HK-2 (cell line): ENCODE measurements at regions not wholly inside any gene's neighbourhood (a gene's known extent, or its start where the extent isn't known, plus 50 kb on each side); places are given as distances from the start of the nearest gene placed in this dataset.

Experiments
- DNase-seq: peaks from one replicate; pipeline ENCODE4 v3.0.0-alpha.2; 2018; ENCODE audit not compliant: unreplicated experiment

DNA sequence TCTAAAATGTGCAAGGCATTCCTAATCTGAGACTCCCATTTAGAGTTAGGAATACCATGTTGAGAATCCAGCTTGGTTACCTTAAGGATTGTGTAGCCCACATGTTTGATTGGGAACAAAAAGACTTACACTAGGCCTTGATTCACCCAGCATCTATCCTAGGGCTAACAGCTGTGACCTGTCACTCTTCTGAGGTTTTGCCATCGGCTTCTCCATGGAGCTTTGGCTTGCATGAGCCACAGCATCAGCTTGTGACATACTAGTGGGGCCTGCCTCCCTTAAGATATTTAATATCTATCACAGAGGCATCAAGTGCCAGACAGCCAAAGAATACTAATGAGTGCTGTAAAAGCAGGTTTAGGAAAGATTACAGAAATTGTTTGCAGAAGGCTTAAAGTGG lies 241.3 kb upstream of the UBE2E3 start:
- DNase-seq = no peak

DNA sequence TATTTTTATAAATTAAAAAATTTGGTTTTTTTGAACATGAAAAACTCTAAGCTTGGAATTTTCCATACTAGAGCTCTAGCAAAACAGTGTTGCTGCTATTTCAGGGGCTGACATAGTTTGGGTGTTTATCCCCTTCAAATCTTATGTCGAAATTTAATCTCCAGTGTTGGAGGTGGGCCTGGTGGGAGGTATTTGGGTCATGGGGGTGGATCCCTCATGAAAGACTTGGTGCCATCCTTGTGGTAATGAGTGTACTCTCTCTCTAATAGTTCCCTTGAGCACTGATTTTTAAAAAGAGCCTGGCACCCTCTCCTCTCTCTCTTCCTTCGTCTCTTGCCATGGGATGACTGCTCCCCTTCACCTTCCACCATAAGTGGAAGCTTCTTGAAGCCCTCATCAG lies 244.6 kb upstream of the UBE2E3 start:
- DNase-seq = no peak

DNA sequence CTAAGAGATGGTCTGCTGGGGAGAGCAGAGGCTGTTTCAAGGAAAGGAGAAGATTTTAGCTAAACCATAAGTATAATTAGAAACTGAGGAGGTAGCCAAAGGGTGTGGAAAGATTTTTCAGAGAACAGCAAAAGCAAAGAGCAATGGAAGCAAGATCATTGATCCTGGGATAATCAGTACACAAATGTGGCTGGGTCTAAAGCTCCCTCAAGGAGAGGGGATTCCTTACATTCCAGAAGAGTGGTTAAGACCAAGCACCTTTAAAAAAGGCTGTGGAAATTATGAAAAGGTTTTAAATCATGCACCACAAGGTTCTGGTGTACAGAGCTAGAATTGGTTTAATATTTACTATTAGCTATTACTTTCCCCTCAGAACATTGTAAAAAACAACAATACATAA lies 246.0 kb upstream of the UBE2E3 start:
- DNase-seq = no peak

DNA sequence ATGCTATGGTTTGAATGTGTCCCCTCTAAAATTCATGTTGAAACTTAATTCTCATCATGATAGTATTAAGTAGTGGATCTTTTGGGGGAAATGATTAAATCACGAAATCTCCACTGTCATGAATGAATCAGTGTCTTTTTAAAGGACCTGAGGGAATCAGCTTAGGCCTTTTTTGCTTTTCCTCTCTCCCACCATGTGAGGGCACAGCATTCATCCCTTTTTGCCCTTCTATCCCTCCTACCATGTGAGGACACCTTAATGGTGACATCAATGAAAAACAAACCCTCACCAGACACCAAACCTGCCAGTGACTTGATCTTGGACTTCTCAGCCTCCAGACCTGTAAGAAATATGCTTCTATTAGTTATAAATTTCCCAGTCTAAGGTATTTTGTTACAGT lies 247.1 kb upstream of the UBE2E3 start:
- no peak for DNase-seq

DNA sequence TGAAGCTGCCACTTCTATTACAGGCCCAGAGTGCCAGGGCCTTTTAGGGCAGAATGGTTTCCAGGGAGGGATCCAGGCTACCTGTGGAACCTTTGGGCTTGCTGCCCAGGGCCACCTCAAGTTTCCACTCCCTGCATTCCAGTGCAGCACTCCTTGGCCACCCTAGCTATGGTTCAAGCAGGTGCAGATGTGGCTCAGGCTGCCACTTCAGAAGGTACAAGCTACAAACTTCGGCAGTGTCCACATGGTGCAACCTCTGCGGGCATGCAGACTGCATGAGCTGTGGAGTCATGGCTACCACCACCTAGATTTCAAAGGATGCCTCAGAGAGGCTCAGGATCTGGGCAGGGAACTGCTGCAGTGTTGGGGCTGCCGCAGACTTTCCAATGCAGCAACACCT lies 248.1 kb upstream of the UBE2E3 start:
- DNase-seq = no peak

DNA sequence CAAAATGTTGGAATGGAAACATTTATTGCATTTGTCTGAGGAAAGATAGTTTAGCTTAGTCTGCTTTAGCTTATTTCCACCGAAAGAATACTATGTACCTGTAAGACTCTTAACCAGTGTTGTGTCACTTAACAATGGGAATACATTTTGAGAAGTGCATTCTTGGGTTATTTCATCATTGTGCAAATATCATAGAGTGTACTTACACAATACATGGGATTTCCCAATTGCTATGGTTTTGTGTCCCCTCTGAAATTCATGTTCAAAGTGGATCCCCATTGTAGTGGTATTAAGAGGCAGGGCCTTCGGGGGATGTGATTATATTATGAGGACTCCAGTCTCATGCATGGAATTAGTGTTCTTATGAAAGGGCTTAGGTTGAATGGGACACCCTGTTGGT lies 249.4 kb upstream of the UBE2E3 start:
- DNase-seq = no peak

DNA sequence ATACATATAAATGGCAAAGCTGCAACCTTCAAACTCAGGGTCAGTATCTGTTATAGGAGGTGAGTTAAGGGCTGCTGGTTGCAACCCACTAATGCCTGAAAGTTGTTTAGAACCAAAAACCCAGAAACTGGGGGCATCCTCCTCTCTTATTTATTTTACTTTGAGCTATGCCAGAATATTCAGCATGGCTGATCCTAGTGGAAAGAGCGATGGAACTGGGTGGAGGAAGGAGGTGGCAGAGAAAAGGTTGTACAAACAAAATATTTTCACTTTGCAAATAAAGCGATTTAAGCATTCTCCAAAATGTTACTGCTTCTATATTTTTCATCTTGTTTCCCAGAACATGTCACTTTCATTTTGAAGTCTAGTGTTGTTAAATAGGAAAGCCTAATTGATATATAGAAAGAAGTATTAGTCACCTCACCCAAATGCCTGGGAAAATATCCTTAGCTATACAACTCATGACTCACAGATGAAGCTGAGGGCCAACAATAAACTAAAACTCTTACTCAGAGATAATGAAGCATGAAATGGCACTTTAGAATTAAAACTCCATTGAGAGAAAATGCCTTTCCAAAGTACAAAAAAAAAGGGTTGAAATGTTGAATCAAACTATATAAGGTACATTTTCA lies 251.4 kb upstream of the UBE2E3 start:
- DNase-seq = no peak

DNA sequence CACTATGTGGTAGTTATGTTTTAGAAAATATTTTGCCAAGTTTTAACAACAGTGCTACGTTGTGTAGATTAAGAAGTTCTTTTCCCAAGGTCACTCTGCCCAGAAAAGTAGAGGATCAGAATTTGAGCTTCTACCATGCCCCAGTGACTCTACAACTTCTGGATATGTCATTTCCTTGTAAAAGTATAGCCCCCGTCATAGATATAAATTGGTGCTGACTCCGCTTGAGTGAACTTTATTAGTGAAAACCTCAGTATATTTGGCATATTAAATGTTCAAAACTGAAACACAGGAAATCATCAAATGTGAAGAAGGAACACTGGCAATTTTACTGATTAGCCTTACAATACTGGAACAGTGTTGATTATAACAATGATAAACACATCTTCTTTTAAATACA lies 256.7 kb upstream of the UBE2E3 start:
- DNase-seq = no peak

DNA sequence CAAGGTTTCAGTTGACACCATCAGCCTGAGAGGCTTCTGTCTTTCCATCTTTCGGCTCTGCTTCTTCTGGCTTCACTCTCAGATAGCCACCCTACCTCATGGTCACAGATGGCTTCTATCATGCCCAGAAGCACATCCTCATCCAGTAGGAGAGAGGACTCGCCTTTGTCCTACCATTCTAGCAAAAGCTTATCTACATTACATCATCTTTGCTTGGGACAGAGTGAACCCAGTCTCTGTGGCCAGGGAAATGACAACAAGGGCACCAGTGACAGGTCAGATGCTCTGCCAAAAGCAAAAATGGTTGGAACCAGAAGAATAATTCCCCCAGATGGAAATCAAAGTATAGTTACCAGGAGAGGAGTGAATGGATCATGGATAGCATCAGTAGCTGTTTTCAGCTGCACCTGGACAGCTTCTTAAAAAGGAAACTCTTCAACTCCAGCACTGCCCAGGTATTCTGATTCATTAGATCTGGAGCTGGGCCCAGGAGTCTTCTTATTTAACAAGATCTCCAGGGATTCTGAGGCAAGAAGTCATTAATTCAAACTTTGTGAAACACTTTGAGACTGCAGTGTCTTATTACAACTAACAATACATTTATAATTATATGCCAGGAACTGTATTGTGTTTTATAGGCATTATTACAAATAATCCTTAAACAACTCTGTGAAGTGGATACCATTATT lies 257.7 kb upstream of the UBE2E3 start:
- no peak for DNase-seq

DNA sequence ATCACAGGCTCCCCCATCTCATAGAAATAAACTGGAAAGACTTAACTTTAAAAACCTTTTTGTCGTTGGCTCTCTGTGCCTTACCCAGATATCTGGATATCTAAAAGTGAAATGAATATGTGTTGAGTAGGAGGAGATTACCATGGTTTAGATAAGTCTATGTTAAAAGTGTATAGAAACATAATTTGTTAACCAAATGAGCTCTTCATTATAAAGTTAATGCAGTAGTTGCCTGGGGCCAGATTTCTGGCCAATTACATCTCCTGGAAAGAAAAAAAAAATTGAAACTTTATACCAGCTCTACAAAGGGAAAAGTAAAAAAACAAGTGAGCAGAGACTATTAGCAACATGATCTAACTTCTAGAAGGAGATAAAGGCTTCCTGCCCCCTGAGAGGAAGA lies 259.6 kb upstream of the UBE2E3 start:
- DNase-seq = no peak

DNA sequence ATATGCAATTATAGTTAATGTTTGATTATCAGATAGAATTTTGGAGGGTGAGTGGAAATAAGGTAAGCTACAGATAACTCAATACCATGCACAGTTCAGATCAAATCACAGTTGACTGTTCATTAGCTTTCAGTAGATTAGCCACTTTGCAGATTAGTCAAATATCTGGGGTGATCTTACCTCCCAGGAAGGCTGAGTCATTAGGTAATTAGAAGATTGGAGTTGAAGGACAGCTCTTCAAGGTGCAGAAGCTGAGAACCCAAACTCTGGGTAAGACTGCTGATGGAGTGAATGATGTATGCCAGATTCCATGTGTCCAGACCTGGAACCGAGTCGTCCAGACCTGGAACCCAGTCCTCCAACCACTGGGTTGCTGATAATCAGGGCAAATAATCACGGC lies 262.8 kb upstream of the UBE2E3 start:
- no peak for DNase-seq

DNA sequence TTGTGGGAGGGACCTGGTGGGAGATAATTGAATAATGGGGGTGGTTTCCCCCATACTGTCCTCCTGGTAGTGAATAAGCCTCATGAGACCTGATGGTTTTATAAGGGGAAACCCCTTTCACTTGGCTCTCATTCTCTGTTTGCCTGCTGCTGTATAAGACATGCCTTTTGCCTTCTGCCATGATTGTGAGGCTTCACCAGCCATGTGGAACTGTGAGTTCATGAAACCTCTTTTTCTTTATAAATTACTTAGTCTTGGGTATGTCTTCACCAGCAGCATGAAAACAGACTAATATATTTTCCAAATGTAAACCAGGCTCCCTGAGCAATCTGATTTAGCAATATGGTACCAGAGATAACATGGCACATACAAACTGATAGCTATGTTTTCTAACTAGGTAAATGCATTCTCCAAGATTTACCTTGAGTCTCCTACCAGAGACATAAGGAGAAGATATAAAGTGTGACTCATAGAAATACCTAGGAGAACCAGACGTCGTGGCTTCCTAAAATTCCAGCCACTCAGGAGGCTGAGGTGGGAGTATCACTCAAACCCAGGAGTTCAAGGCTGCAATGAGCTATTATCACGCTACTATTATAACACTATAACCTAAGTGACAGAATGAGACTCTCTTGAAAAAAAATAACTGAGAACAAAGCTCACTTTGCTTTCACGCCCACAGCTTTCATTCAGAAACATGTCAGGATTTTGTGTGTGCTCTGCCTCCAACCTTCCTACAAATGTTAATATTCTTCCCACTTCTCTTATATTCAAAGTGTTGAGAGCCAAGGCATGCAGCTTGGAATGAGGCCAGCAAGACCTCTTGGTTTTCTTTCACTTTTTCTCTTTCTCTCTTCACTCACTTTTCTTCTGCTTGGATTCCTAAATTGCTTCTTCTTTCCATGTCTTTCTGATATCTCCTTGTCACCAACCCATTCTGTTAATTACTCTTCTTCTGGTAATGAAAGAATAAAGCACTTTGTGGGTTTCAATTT lies 263.9 kb upstream of the UBE2E3 start:
- DNase-seq = no peak

DNA sequence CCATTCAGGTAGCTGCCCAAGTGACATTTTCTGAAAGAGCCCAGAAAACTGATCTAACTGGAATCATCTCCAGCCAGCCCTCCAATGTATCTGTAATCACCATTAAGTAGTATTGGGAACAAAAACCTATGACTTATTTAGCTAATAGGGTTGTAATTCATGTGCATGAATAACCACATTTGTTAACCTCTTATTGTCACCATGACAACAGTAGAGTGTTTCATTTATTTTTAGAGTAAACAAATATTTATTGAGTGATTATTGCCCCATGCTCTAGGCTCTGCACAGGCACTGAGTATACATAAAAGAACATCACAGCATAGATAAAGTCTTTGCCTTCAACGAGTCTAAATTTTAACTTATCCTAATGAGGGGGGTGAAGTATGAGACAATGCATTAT lies 265.4 kb upstream of the UBE2E3 start:
- no peak for DNase-seq

DNA sequence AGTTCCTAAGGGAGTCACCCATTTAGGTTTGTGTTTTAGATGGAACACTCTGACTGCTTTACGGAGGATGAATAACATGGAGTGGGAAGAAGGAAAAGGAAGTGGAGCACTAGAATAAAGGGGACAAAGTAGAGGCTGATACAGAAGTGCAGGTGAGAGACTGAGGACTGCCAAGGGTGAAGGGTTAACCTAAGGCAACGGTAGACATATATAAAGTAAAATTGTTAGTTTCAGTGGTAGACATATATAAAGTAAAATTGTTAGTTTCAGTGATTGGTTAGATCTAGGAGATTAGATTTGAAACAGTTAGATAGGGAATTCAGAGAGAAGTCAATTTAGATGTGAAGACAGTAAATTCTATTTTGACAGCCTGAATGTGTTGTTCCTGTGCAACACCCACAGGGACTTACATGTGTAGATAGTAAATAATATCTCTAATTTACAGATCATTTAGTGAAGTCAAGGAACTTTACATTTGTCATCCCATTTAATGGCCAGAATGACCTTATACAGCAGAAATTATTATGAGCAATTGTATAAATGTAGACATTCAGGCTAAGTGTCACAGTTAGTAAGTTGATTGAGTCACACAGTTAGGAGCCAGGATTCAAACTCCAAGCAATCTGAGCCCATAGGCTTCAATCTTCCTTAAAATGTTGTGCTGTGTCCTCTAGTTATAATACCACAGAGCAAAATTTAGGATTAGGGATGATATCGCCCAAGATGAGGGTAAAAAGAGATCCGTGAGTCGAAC lies 270.8 kb upstream of the UBE2E3 start:
- DNase-seq = no peak

DNA sequence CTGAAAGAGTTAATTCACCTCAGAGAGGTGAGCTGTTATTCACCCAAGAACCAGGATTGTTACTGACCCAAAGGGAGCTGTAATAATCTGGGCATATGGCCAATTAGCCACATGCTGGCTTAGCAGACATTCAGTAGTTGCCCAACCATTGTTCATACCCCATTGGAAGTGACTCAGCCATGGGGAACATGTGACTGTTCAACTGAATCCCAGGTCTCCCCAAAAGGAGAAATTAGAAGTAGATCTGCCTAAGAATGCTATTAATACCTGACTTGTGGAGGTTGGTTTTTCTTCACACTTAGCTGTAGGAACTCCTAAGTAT lies 272.6 kb upstream of the UBE2E3 start:
- DNase-seq = peak; percentile 41

DNA sequence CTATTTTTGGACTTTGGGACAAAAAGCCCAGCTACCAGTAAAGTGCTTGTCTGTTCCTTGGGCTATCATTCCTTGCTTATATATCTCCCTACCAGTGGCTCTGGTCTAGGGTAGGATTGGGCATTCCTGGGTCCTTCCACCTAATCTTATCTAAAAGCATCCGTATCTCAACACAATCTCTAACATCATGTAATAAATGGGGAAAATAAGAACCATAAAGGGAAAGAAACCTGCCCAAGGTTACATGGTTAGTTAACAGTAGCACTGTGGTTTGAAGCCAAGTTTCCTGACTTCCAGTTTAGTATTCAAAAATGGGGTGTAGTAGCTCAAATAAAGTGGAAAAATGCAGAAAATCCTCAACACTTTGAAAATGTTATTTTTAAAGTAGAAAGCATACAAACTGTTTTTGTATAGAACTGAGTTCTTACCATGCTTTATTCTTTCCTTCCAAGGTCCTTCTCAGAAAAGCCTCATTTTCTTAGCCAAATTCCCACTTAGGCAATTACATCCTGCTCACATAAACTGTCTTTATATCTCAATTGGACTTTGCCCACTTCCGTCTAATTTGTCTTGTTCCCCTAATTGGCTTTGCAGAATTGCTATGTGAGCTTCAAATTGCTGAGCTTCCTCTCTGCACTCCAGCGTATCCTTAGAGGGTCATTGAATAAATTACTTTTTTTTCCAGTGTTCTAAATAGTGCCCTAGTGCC lies 273.1 kb upstream of the UBE2E3 start:
- no peak for DNase-seq

DNA sequence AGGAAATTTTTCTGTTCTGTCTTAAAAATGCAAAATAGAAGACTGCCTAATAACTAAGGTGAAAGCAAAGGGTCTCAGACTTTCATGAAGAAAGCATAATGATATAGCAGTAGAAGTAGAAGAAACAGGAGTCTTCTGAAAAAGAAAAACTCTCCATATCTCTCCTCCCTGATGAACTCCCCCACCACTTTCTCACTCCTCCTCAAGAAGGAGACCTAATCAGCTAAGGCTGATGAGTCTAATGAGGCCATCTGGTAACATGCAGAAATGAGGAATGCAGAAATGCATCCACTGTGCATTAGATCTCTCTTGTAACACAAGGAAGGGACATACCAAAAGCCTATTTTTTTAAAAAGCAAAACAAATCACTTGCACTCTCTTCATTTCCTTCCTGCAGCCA lies 273.7 kb upstream of the UBE2E3 start:
- DNase-seq = no peak

DNA sequence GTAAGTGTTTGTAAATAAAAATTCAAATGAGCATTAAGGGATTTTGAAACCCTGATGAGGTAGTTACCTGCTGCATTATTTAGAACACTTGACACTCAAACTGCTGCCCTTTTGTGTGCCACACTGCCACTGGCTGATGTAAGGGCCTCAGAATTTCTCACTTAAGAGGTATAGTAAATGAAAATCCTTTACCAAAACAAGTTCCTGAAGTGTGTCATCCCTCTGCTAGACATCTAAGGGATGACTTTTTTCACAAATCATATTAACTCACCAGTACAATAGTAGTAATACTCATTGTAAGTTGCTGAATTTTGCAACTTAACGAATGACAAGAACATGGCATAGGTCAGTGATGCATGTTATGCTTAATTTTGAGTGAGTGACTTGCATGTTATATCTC lies 274.9 kb upstream of the UBE2E3 start:
- DNase-seq = no peak

DNA sequence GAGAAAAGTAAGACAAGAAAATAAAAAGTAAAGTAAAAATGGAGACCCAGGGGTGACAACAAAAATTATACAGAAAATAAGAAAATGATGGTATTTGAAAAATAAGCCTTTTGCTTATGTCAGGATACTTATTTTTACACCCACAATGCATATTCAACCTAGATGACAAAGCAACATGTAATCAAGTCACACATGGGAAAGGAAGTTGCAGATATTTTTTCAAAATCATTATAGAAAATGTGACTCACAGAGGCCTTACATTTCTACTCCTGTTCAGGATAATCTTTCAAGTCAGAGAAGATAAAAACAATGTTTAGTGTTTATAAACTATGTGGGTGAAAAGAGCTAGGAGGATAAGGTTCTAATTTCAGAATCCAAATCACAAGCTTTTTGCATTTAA lies 275.3 kb upstream of the UBE2E3 start:
- no peak for DNase-seq

DNA sequence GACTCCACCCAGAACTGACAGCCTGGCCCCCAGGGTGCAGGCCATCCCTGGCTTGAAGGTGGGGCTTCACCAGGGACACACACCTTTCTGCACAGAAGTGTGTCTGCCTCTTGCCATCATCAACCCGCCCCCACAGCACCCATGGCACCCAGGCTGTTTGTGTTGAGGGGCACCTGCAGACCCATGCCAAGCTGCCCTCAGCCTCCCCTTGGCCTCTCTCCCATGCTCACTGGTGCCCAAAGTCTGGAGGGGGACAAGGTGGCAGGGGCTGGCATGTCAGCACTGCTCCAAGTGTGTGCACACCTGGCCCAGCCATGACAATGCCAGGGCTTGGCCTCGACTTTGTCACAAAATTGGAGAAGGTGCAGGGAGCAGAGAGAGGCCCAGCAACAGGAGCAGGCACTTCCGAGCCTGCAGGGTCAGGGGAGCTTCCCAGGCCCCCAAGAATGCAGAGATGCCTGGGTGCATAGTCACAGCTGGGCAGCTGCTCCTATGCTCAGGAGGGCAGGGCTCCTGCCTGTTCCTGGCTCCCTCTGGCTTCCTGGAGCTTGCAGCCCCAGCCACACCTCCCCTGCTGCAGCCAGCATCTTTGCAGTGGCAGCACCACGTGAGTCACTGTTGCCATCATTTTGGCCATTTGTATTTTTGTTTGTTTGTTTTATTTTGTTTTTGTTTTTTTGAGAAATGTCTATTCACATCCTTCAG lies 280.6 kb upstream of the UBE2E3 start:
- DNase-seq = no peak

DNA sequence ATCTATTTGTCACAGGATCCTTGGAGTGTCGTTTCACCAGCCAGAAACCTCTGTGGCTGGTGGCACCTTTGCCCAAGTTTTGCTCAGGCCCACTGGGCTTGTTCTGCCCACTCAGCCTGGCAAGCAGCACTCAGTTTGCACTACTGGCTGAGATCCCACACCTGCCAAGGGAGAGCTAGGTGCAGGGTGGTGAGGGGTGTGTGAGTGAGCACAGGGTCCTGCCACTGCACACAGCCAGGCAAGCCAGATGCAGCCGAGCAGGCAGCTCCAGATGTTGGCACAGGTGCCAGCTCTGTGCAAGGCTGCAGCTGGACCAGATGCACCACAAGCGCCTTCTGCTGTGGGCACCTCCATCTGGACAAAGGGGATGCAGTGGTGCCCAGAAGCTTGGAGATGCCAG lies 281.7 kb upstream of the UBE2E3 start:
- DNase-seq = no peak
